SJCRH30 (cell line): ENCODE measurements at regions not wholly inside any gene's neighbourhood (a gene's known extent, or its start where the extent isn't known, plus 50 kb on each side); places are given as distances from the start of the nearest gene placed in this dataset.

Experiments
- DNase-seq, 2 experiments: peaks; one replicate each; pipeline ENCODE4 v3.0.0-alpha.2; 2015 to 2020
- H3K27ac ChIP-seq: fragments of 250-450 bp; sonication (Bioruptor Pico); 2 replicates; pipeline ENCODE4 v1.5.1; 2020; ENCODE audit warnings: mild to moderate bottlenecking, moderate library complexity
- H3K27me3 ChIP-seq: fragments of 250-450 bp; sonication (Bioruptor Pico); 2 replicates; pipeline ENCODE4 v1.5.1; 2020; ENCODE audit warnings: mild to moderate bottlenecking, moderate library complexity
- H3K36me3 ChIP-seq: fragments of 250-450 bp; sonication (Bioruptor Pico); 2 replicates; pipeline ENCODE4 v1.5.1; 2020; ENCODE audit warnings: mild to moderate bottlenecking, moderate library complexity
- H3K4me1 ChIP-seq: fragments of 250-450 bp; sonication (Bioruptor Pico); 2 replicates; pipeline ENCODE4 v1.5.1; 2020; ENCODE audit warnings: mild to moderate bottlenecking, moderate library complexity
- H3K4me3 ChIP-seq: fragments of 250-450 bp; sonication (Bioruptor Pico); 2 replicates; pipeline ENCODE4 v1.5.1; 2020; ENCODE audit warnings: mild to moderate bottlenecking, moderate library complexity
- H3K9me3 ChIP-seq: fragments of 250-450 bp; sonication (Bioruptor Pico); replicated peaks from 2 replicates; pipeline ENCODE4 v1.5.1; 2020; ENCODE audit warnings: mild to moderate bottlenecking, moderate library complexity

DNA sequence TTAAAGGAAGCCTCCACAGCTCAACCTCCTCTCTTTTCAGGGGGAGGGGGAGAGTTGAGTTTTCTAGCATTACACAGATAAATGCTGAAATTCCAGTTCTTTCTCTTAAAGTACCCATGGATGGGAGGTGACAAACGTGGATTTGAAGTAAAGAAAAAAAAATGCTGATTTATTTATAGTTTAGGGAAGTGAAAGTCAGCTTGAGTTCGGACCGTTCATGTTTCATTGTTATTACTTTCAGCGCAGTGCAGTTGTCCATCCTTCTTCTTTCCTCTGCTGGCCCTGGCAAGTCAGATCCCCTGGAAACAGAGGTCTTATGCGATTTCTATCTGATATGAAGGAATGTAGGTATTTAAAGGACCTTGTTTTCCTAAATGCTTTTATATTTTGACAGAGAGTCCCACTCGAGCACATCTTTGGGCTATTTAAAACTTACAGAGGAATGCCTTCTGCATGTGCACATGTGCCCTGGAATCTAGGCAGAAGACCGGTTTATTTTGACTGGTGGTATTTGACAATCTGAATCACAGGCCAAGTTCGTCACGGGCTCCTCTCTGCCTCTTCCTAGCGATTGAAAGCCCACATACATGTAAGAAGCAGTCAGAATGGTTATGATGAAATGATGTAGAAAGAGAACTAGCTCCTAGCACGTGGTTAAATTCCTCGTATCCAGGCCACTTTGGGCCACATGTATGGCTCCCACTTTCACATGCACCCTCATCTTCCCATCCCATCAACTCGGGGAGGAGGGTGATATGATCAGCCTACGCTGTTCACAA is 385.2 kb upstream of the KLF4 start:
- Histone ChIP-seq H3K9me3 (no peaks in the 10 kb centered on the region), H3K36me3 (no peaks in the 10 kb centered on the region), H3K4me3 (no peak overlapping the region), H3K27me3 (no peaks in the 10 kb centered on the region), H3K27ac (no peak overlapping the region), H3K4me1 (no peaks in the 10 kb centered on the region)
- no peak for DNase-seq

DNA sequence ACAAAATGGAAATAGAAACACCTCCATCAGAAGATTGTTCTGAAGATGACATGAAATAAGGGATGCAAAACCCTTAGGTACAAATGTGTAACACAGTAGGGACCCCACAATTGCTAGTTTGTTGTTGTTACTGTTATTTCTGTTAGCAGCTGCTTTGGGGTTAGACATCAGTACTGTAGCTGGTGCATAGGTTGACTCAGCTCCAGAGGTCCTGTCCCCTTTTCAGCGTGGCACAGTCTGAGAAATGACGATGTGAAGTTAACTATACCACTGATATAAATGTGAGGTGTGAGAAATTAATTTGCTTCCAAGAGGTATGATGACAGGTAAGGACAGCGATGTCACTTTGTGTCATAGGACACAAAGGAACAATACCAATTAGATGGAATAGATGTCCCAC is 384.6 kb upstream of the KLF4 start:
- no peak for DNase-seq
- H3K27me3 ChIP-seq, result no peaks in the 10 kb centered on the region
- no peaks in the 10 kb centered on the region for H3K9me3 ChIP-seq
- H3K27ac ChIP-seq, result no peak overlapping the region
- H3K36me3 ChIP-seq, result no peaks in the 10 kb centered on the region
- H3K4me1 ChIP-seq, result no peaks in the 10 kb centered on the region
- H3K4me3 ChIP-seq, result no peak overlapping the region

DNA sequence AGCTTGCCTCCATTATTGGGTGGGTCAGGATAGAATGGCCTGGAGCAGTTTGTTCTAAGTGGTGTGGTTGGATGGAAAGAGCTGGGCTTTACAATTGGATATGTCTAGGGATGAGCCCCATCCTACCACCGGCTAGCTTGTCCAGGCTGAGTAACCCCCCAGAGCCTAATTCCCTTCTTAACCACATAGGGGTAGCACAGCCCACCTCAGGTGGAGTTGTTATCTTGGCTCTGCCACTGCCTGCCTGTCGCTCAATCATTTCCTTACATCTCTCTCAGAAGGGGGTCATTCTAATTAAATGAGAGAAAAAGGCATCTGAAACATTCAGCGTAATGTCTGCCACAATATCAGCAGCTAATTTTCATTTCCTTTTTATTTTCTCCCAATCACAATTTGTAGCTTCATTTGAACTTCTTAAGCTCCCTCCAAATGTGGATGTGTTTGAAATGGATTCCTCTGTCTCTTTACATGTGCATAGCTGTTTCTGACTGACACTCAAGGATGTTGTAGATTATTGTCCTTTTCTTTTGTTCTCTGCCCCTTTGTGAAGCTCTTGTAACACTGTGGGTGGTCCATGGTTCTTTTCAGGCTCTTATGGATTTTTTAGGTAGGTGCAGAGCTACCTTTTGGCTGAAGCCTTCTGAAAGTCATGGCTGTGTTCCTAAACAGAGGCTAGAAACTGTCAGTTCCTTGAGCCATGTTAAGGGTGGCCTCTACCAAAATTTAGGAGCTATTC is 383.1 kb upstream of the KLF4 start:
- no peak for DNase-seq
- H3K4me3 ChIP-seq, result no peak overlapping the region
- no peaks in the 10 kb centered on the region for H3K27me3 ChIP-seq

DNA sequence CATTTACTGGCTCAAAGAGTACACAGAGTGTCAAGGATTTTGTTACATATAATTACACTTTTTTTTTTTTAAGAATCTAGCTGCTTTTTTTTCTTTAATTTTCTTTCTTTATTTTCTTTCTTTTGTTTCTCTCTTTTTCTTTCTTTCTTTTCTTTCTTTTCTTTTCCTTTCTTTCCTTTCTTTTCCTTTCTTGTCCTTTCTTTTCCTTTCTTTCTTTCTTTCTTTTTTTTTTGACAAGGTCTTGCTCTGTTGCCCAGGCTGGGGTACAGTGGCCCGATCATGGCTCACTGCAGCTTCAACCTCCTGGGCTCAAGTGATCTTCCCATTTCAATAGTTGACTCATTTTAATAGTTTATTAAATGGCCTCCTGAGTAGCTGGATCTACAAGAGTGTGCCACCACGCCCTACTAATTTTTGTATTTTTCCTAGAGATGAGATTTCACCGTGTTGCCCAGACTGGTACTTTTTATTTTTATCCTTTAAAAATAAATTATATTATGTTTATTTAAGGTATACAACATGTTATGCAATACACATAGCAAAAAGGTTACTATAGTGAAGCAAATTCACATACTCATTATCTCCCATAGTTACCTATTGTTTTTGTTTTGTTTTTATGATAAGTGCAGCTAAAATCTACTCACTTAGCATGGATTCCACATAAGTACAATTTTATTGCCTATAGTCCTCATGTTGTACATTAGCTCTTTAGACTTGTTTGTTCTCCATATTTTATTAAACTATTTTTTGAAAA is 381.5 kb upstream of the KLF4 start:
- H3K4me3 ChIP-seq, result no peak overlapping the region
- H3K4me1 ChIP-seq, result no peaks in the 10 kb centered on the region
- no peak for DNase-seq
- H3K27ac ChIP-seq, result no peak overlapping the region
- no peaks in the 10 kb centered on the region for H3K36me3 ChIP-seq
- H3K27me3 ChIP-seq, result no peaks in the 10 kb centered on the region
- no peaks in the 10 kb centered on the region for H3K9me3 ChIP-seq

More for the DNA sequence above, 383.1 kb upstream of the KLF4 start:
- H3K27ac ChIP-seq, result no peak overlapping the region
- no peaks in the 10 kb centered on the region for H3K36me3 ChIP-seq
- H3K9me3 ChIP-seq, result no peaks in the 10 kb centered on the region
- H3K4me1 ChIP-seq, result no peaks in the 10 kb centered on the region

DNA sequence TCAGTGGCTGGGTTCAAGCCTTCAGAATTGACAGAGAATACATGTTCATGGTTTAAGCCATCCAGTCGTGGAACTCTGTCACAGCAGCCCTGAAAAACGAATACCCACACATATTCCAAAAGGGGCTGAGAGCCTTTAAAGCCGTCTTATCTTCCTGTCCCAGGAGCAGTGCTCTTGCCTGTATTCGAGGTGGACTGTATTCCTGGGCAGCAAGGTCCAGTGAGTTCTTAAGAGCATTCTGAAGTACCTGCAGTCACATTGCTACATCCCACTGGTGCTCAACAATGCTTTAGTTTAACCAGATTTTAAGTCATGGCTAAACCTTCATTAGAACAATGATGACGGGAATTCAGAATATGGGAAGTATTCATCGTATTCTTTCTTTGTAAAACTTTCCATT is 380.7 kb upstream of the KLF4 start:
- no peak for DNase-seq
- H3K4me3 ChIP-seq, result no peak overlapping the region
- H3K36me3 ChIP-seq, result no peaks in the 10 kb centered on the region
- H3K9me3 ChIP-seq, result no peaks in the 10 kb centered on the region
- H3K4me1 ChIP-seq, result no peaks in the 10 kb centered on the region
- no peak overlapping the region for H3K27ac ChIP-seq
- H3K27me3 ChIP-seq, result no peaks in the 10 kb centered on the region

DNA sequence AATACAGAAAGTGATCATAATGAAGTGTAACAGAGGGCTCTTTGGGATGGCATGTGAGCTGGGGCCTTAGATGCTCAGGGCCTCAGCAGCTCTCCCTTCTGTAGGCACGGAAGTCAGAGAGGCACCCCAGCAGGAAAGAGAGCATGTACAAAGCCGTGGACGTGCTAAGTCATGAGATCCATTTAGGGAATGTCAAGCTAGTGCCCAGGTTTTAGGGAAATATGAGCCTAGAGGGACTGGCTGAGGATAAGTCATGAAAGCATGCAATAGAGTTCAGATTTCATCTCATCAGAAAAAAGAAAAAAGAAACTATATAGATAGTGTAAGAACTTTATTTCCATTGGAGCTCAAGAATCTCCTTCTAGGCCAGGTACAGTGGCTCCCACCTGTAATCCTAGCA is 379.5 kb upstream of the KLF4 start:
- Histone ChIP-seq H3K36me3 (no peaks in the 10 kb centered on the region), H3K9me3 (no peaks in the 10 kb centered on the region), H3K4me3 (no peak overlapping the region), H3K27me3 (peaks cover 3% of the 10 kb centered on the region; the same call in 1 of the 2 replicates), H3K4me1 (no peaks in the 10 kb centered on the region), H3K27ac (no peak overlapping the region)
- DNase-seq, result no peak

DNA sequence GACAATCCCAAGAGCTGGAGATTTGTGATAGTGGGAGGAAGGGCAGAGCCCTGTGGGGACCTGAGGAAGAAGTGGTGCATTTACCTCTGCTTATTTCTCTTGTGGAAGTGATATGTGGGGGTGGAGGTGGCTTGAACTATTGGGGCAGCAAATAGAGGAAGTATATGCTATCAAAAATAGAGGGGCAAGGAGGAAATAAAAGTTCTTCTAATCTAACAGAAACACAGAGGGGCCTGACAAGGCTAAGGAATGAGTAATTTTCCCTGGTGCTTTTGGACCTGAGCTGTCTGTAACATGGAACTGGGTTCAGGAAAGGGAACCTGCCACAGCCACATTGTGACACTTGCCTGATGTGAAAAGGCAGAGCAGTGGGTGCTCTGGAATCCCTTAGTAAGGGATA is 378.6 kb upstream of the KLF4 start:
- peaks cover 3% of the 10 kb centered on the region; the same call in 1 of the 2 replicates for H3K27me3 ChIP-seq

DNA sequence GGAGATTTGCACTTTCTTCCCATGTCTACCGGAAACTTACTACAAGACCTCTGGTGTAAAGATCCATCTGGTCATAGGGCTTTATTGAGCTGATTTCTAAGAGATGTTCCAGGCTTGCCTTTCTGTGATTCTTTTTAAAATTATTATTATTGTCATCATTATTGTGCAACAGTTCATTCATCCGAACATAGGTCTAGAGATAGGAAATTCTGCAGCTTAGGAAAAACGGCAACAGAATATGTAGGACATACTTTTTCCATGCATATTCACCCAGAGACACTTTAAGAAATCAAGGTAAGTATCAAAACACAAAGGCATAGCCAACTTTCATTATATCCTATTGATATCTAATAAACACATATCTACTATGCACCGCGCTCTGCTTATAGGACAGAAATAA is 378.2 kb upstream of the KLF4 start:
- no peak for DNase-seq
- Histone ChIP-seq H3K4me3 (no peak overlapping the region), H3K36me3 (no peaks in the 10 kb centered on the region), H3K27me3 (peaks cover 3% of the 10 kb centered on the region; the same call in 1 of the 2 replicates), H3K27ac (no peak overlapping the region), H3K9me3 (no peaks in the 10 kb centered on the region), H3K4me1 (no peaks in the 10 kb centered on the region)

More for the DNA sequence above, 378.6 kb upstream of the KLF4 start:
- no peak overlapping the region for H3K27ac ChIP-seq
- H3K36me3 ChIP-seq, result no peaks in the 10 kb centered on the region
- no peak overlapping the region for H3K4me3 ChIP-seq
- DNase-seq, result no peak
- no peaks in the 10 kb centered on the region for H3K9me3 ChIP-seq
- H3K4me1 ChIP-seq, result no peaks in the 10 kb centered on the region

DNA sequence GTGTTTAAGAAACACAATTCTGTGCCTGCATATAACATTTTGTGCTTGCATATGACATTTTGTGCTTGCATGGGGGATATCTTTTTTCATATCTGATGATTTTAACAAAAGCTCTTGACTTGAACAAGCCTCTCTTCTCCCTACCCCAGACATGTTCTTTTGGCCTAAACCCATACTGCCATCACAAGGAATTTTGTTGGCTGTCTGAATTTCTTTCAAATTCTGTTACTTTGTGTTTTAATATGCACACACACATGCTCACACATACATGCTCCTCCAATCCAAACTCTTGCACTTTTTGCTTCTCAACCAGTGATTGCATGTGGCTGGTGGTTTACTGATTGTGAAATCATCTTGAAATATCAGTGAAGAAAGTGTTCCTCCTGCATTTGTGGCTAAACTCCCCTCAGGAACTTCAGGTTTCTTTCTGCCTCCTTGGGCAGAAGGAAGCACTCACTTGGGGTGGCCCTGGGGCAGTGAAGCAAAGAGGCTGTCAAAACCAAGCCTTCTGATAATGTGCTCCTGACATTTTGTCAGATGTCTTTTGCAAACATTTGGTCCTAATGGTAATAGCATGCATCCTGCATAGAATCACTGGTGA is 377.2 kb upstream of the KLF4 start:
- Histone ChIP-seq H3K4me3 (no peak overlapping the region), H3K9me3 (no peaks in the 10 kb centered on the region), H3K36me3 (no peaks in the 10 kb centered on the region), H3K27ac (no peak overlapping the region), H3K4me1 (no peaks in the 10 kb centered on the region), H3K27me3 (peaks cover 3% of the 10 kb centered on the region; the same call in 1 of the 2 replicates)
- DNase-seq, result no peak

DNA sequence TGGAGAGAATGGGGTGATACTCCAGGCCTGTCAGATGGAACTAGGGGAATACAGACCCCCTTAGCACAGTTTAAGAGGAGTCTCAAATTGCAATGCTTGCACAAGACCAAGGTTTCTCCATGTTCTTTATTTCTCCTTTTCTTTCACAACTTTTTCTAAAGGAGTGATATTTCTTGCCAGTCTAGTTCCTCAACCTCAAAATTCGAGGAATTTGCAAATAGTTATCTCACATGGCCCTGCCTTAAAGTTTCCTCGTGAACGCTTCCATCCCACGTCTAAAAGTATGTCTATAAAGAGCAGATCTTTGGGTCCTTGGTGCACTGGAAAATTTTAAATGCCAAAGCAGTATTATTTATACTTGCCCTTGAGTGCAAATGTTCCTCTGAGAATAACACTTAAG is 373.8 kb upstream of the KLF4 start:
- H3K36me3 ChIP-seq, result no peaks in the 10 kb centered on the region
- no peak overlapping the region for H3K27ac ChIP-seq
- H3K27me3 ChIP-seq, result peaks cover 3% of the 10 kb centered on the region
- no peaks in the 10 kb centered on the region for H3K9me3 ChIP-seq
- no peaks in the 10 kb centered on the region for H3K4me1 ChIP-seq
- no peak overlapping the region for H3K4me3 ChIP-seq
- no peak for DNase-seq

DNA sequence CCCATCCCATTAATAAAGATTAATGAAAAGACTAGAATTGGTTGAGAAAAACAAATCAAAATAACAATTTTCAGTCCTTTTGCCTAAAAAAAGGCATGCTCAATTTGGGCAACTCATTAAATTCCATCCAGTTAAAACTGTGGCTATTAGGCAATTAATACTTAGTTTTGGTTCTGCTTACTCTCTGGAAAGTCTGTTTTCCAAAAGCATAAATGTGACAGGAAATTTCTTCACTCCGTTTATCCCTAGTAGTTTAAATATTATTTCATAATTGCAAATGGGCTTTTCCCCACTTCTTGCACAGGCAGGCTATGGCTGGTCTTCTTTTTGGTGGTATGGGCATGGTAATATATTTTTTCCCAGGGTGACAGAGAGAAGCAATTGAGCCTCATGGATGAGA is 373.3 kb upstream of the KLF4 start:
- Histone ChIP-seq H3K4me1 (no peaks in the 10 kb centered on the region), H3K4me3 (no peak overlapping the region), H3K36me3 (no peaks in the 10 kb centered on the region), H3K9me3 (no peaks in the 10 kb centered on the region), H3K27ac (no peak overlapping the region), H3K27me3 (peaks cover 3% of the 10 kb centered on the region)
- no peak for DNase-seq

DNA sequence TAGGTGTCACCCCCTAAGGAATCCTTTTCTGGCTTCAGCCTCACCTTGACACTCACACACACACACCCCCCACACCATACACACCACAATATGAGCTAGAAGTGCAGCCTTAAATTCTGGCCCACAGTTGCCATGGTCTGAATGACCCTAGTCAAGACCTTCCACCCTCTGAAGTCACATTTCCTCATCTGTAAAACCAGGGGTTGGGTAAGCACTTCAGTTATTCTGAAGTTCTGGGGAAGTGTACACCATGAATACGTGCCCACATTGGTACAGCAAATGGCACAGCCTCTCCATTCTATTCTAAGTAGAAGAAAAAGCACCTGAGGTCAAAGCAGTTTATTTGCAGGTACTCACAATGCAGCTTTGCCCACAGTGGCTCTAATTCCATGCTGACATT is 372.8 kb upstream of the KLF4 start:
- H3K36me3 ChIP-seq, result no peaks in the 10 kb centered on the region
- H3K4me1 ChIP-seq, result no peaks in the 10 kb centered on the region
- H3K27ac ChIP-seq, result no peak overlapping the region
- no peaks in the 10 kb centered on the region for H3K9me3 ChIP-seq
- DNase-seq, result no peak
- no peak overlapping the region for H3K4me3 ChIP-seq
- peaks cover 3% of the 10 kb centered on the region for H3K27me3 ChIP-seq

DNA sequence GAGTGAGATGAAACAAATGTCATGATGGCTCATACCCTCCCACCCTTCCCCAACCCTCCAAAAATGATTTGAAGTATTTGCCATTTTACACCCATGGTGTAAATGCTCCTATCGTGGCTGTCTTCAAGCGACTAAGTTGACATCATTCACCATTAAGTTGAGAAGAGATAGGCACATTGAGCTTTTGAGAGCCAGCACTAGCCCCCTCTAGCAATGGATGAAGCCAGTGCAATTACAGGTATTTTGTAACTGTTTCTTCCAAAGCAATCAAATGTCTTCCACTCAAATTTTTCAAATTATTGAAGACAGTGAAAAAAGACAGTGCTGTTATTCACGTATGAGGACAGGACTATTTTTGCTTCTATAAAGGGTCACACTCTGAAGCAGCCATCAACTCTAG is 371.5 kb upstream of the KLF4 start:
- H3K27ac ChIP-seq, result no peak overlapping the region

DNA sequence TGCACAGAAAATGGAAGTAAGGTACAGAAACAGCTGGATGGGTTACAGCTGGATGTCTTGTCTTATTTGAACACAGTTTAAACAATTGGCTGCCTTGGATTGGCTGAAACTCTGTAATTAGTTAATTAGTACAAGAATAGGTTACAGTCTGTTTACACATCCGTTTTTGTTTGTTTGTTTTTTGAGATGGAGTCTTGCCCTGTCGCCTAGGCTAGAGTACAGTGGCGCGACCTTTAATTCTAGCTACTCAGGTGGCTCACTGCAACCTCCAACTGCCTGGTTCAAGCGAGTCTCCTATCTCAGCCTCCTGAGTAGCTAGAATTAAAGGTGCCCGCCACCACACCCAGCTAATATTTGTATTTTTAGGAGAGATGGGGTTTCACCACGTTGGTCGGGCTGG is 368.7 kb upstream of the KLF4 start:
- Histone ChIP-seq H3K27me3 (no peaks in the 10 kb centered on the region; the same call in 1 of the 2 replicates), H3K27ac (no peak overlapping the region), H3K4me1 (no peaks in the 10 kb centered on the region), H3K4me3 (no peak overlapping the region), H3K9me3 (no peaks in the 10 kb centered on the region; the same call in 1 of the 2 replicates), H3K36me3 (no peaks in the 10 kb centered on the region)
- no peak for DNase-seq

More for the DNA sequence above, 371.5 kb upstream of the KLF4 start:
- Histone ChIP-seq H3K4me1 (no peaks in the 10 kb centered on the region), H3K9me3 (no peaks in the 10 kb centered on the region), H3K36me3 (no peaks in the 10 kb centered on the region), H3K4me3 (no peak overlapping the region), H3K27me3 (peaks cover 3% of the 10 kb centered on the region)
- no peak for DNase-seq

DNA sequence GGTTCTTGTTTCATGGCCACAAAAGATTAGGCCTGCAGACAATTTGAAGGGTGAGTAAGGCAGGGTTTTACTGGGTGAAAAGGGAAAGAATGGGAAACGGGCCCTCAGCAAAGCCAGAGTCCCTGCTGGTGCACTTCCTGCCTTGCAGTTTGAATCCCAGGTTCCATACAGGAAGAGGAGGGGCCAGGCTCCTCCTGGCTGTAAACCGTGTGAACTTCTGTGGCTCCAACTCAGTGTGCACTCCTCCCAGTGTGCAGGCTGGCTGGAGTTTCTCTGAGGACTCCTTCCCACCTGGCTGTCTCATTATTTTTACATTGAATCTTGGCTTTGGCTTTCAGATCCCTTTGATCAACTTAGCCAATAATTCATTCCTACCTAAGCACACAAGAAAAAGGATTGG is 367.1 kb upstream of the KLF4 start:
- no peaks in the 10 kb centered on the region for H3K4me1 ChIP-seq
- DNase-seq, result peak; percentile 9 to 24
- H3K9me3 ChIP-seq, result no peaks in the 10 kb centered on the region; the same call in 1 of the 2 replicates
- no peaks in the 10 kb centered on the region; the same call in 1 of the 2 replicates for H3K27me3 ChIP-seq
- no peaks in the 10 kb centered on the region for H3K36me3 ChIP-seq
- H3K4me3 ChIP-seq, result no peak overlapping the region
- H3K27ac ChIP-seq, result no peak overlapping the region
